ENCODE measurements at regions not wholly inside any gene's neighbourhood (a gene's known extent, or its start where the extent isn't known, plus 50 kb on each side); places are given as distances from the start of the nearest gene placed in this dataset.
"Not testable (repeated sequence)": the region's sequence is repeated elsewhere in the genome, so short reads cannot be mapped to it uniquely, and the experiment has no call there.

- no peak for FAIRE-seq
- 38% methylated on average over 4 of the region's 4 CpGs for WGBS (ENCODE audit: missing lambda C conversion rate)
- ATAC-seq, result no peak
- peaks cover 9% of the 10 kb centered on the region; the same call in 2 of the 3 replicates for H3K4me1 ChIP-seq
- ChIA-PET CTCF (interaction anchor here (0.6 kb wide), 1 partner anchor 50 kb away, joined by 4 read pairs; no protein-coding TSS in a partner anchor), POLR2A (no interaction called here)
- no peak overlapping the region for H3K27ac ChIP-seq
- H3K4me2 ChIP-seq, result no peak overlapping the region
- H3K4me3 ChIP-seq, result no peak overlapping the region
- no peak for TF ChIP-seq POLR2AphosphoS2 (conservative IDR thresholded peaks at IDR 0.05; ENCODE audit: low read length)
- TF ChIP-seq JUN (IDR thresholded peaks at IDR 0.05), result no peak
- TF ChIP-seq MAFK (IDR thresholded peaks at IDR 0.05; ENCODE audit: partially characterized antibody), result no peak
- TF ChIP-seq, protein P1, sequence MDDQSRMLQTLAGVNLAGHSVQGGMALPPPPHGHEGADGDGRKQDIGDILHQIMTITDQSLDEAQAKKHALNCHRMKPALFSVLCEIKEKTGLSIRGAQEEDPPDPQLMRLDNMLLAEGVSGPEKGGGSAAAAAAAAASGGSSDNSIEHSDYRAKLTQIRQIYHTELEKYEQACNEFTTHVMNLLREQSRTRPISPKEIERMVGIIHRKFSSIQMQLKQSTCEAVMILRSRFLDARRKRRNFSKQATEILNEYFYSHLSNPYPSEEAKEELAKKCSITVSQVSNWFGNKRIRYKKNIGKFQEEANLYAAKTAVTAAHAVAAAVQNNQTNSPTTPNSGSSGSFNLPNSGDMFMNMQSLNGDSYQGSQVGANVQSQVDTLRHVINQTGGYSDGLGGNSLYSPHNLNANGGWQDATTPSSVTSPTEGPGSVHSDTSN (IDR thresholded peaks at IDR 0.05), result no peak
- TF ChIP-seq FOXS1 (CRISPR knock-in tag; IDR thresholded peaks at IDR 0.05), result no peak
- no peak for TF ChIP-seq SMC3 (IDR thresholded peaks at IDR 0.05)
- TF ChIP-seq, protein P2, sequence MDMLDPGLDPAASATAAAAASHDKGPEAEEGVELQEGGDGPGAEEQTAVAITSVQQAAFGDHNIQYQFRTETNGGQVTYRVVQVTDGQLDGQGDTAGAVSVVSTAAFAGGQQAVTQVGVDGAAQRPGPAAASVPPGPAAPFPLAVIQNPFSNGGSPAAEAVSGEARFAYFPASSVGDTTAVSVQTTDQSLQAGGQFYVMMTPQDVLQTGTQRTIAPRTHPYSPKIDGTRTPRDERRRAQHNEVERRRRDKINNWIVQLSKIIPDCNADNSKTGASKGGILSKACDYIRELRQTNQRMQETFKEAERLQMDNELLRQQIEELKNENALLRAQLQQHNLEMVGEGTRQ (IDR thresholded peaks at IDR 0.05), result no peak
- peak in 1 of 2 experiments; percentile 10 for DNase-seq (ENCODE audit: low read depth in 1 of 2, low spot score in 1 of 2)
- no peaks in the 10 kb centered on the region for H3K9me3 ChIP-seq
Observed at GRCh38 chr5:57002959-57003485, 51.1 kb upstream of the MIER3 start.

DNA sequence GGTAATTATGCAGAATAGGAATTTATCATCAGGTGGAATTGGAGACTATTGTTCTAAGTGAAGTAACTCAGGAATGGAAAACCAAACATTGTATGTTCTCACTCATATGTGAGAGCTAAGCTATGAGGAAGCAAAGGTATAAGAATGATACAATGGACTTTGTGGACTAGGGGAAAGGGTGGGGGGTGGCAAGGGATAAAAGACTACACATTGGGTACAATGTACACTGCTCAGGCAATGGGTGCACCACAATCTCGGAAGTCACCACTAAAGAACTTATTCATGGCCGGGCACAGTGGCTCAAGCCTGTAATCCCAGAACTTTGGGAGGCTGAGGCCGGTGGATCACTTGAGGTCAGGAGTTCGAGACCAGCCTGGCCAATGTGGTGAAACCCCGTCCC lies 51.6 kb upstream of the MIER3 start:
- H3K9me3 ChIP-seq; DNase-seq (ENCODE audit: low read depth in 1 of 2, low spot score in 1 of 2); H3K27ac ChIP-seq; H3K4me1 ChIP-seq; FAIRE-seq; H3K4me3 ChIP-seq; H3K4me2 ChIP-seq; ATAC-seq; POLR2A ChIA-PET: not testable (repeated sequence)
- CTCF ChIA-PET, result interaction anchor here (1.0 kb wide), 1 partner anchor 8 kb away, joined by 4 read pairs; no protein-coding TSS in a partner anchor
- WGBS (ENCODE audit: missing lambda C conversion rate), result 81% methylated on average over 5 of the region's 5 CpGs

- TF ChIP-seq ZC3H11A (IDR thresholded peaks at IDR 0.05) (no peak), RNF2 (IDR thresholded peaks at IDR 0.05; ENCODE audit: borderline replicate concordance, low read depth) (no peak), SMC3 (IDR thresholded peaks at IDR 0.05) (no peak), ZSCAN20 (CRISPR knock-in tag; IDR thresholded peaks at IDR 0.05) (no peak), FOSL2 (IDR thresholded peaks at IDR 0.05) (no peak), FOSL2 (CRISPR knock-in tag; IDR thresholded peaks at IDR 0.05) (peak; percentile 66), JUNB (IDR thresholded peaks at IDR 0.05) (no peak), CEBPB (IDR thresholded peaks at IDR 0.05) (peak in 1 of 2 experiments; percentile 65; a peak in 2 of 4 replicates), NR3C1 (IDR thresholded peaks at IDR 0.05) (no peak)
- ChIA-PET POLR2A (no interaction called here), CTCF (interaction anchor here (1.7 kb wide), 1 partner anchor 9 kb away, joined by 6 read pairs; no protein-coding TSS in a partner anchor)
- Histone ChIP-seq H3K4me3 (no peak overlapping the region), H3K27ac (no peak overlapping the region), H3K4me2 (peak overlapping the region; percentile 30; the same call in 2 of the 3 replicates), H3K4me1 (peaks cover 9% of the 10 kb centered on the region; the same call in 2 of the 3 replicates), H3K9me3 (no peaks in the 10 kb centered on the region)
- ATAC-seq (no peak), DNase-seq (ENCODE audit: low read depth in 1 of 2, low spot score in 1 of 2) (peak; percentile 15 to 24), FAIRE-seq (no peak)
- WGBS (ENCODE audit: missing lambda C conversion rate), result 47% methylated on average over 5 of the region's 5 CpGs
Observed at GRCh38 chr5:57004800-57005199, 52.9 kb upstream of the MIER3 start.

- Histone ChIP-seq H3K4me2 (no peak overlapping the region), H3K4me1 (peaks cover 9% of the 10 kb centered on the region; the same call in 2 of the 3 replicates), H3K4me3 (no peak overlapping the region), H3K27ac (no peak overlapping the region), H3K9me3 (no peaks in the 10 kb centered on the region)
- ATAC-seq, result no peak
- DNase-seq (ENCODE audit: low read depth in 1 of 2, low spot score in 1 of 2), result no peak
- ChIA-PET CTCF (interaction anchor here (0.6 kb wide), 1 partner anchor 738 kb away, joined by 3 read pairs; no protein-coding TSS in a partner anchor), POLR2A (no interaction called here)
- FAIRE-seq, result no peak
- 84% methylated on average over 2 of the region's 2 CpGs for WGBS (ENCODE audit: missing lambda C conversion rate)
- TF ChIP-seq EHMT2 (IDR thresholded peaks at IDR 0.05; ENCODE audit: low read depth), result no peak
- no peak for TF ChIP-seq RAD21 (conservative IDR thresholded peaks at IDR 0.05 in 1 of 2, IDR thresholded peaks at IDR 0.05 in 1 of 2)
- TF ChIP-seq RCOR1 (IDR thresholded peaks at IDR 0.05; ENCODE audit: low read depth, low read length), result no peak
- TF ChIP-seq NR3C1 (IDR thresholded peaks at IDR 0.05), result no peak
- no peak for TF ChIP-seq MAZ (IDR thresholded peaks at IDR 0.05; ENCODE audit: borderline replicate concordance, low read depth, low read length)
- TF ChIP-seq, protein P2 (IDR thresholded peaks at IDR 0.05), result no peak
- TF ChIP-seq NPAS2 (CRISPR knock-in tag; IDR thresholded peaks at IDR 0.05; ENCODE audit: borderline replicate concordance), result no peak
- TF ChIP-seq POLR2AphosphoS2 (conservative IDR thresholded peaks at IDR 0.05; ENCODE audit: low read length), result no peak
- no peak for TF ChIP-seq ZNF302 (CRISPR knock-in tag; IDR thresholded peaks at IDR 0.05)
- TF ChIP-seq HES2 (IDR thresholded peaks at IDR 0.05), result no peak
- TF ChIP-seq, protein P3, sequence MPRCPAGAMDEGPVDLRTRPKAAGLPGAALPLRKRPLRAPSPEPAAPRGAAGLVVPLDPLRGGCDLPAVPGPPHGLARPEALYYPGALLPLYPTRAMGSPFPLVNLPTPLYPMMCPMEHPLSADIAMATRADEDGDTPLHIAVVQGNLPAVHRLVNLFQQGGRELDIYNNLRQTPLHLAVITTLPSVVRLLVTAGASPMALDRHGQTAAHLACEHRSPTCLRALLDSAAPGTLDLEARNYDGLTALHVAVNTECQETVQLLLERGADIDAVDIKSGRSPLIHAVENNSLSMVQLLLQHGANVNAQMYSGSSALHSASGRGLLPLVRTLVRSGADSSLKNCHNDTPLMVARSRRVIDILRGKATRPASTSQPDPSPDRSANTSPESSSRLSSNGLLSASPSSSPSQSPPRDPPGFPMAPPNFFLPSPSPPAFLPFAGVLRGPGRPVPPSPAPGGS (IDR thresholded peaks at IDR 0.05), result no peak
- TF ChIP-seq FOSB (CRISPR knock-in tag; IDR thresholded peaks at IDR 0.05), result no peak
- TF ChIP-seq RNF2 (IDR thresholded peaks at IDR 0.05; ENCODE audit: borderline replicate concordance, low read depth), result no peak
- no peak for TF ChIP-seq JUN (IDR thresholded peaks at IDR 0.05)
- no peak for TF ChIP-seq EP300 (IDR thresholded peaks at IDR 0.05)
- no peak for TF ChIP-seq CEBPB (IDR thresholded peaks at IDR 0.05)
- TF ChIP-seq, protein P1 (IDR thresholded peaks at IDR 0.05), result no peak
Observed at GRCh38 chr5:57007344-57007743, 55.4 kb upstream of the MIER3 start.

Data from A549 (cell line).